Ishikawa (cell line): ENCODE measurements at regions not wholly inside any gene's neighbourhood (a gene's known extent, or its start where the extent isn't known, plus 50 kb on each side); places are given as distances from the start of the nearest gene placed in this dataset.

ENCODE experiments used
- CEBPB ChIP-seq: IDR thresholded peaks from 2 replicates; pipeline ENCODE4 v1.6.1; 2012
- CREB1 ChIP-seq: IDR thresholded peaks from 2 replicates; pipeline ENCODE4 v1.6.1; 2012; ENCODE audit warnings: low read depth
- EGR1 ChIP-seq: IDR thresholded peaks from 2 replicates; pipeline ENCODE4 v1.6.1; 2012
- EP300 ChIP-seq: IDR thresholded peaks from 2 replicates; pipeline ENCODE4 v1.6.1; 2012; ENCODE audit warnings: borderline replicate concordance
- FOXM1 ChIP-seq: IDR thresholded peaks from 2 replicates; pipeline ENCODE4 v1.6.1; 2012; ENCODE audit warnings: low read depth, borderline replicate concordance
- MAX ChIP-seq: IDR thresholded peaks from 2 replicates; pipeline ENCODE4 v1.6.1; 2012
- NFIC ChIP-seq: IDR thresholded peaks from 2 replicates; pipeline ENCODE4 v1.6.1; 2012
- RAD21 ChIP-seq: IDR thresholded peaks from 2 replicates; pipeline ENCODE4 v1.6.1; 2012; ENCODE audit warnings: low read depth
- REST ChIP-seq: IDR thresholded peaks from 2 replicates; pipeline ENCODE4 v1.6.1; 2012; ENCODE audit warnings: low read depth, mild to moderate bottlenecking
- TAF1 ChIP-seq: IDR thresholded peaks from 2 replicates; pipeline ENCODE4 v1.6.1; 2012; ENCODE audit warnings: low read depth, mild to moderate bottlenecking
- TCF12 ChIP-seq: IDR thresholded peaks from 2 replicates; pipeline ENCODE4 v1.6.1; 2012; ENCODE audit warnings: low read depth
- TEAD4 ChIP-seq: IDR thresholded peaks from 2 replicates; pipeline ENCODE4 v1.6.1; 2012
- USF1 ChIP-seq: IDR thresholded peaks from 2 replicates; pipeline ENCODE4 v1.6.1; 2012
- YY1 ChIP-seq: IDR thresholded peaks from 2 replicates; pipeline ENCODE4 v1.6.1; 2012; ENCODE audit warnings: low read depth
- ZBTB7A ChIP-seq: IDR thresholded peaks from 2 replicates; pipeline ENCODE4 v1.6.1; 2012; ENCODE audit warnings: low read depth

GRCh38 chr22:48081281-48081680 lies 1318.8 kb downstream of the TBC1D22A start:
- TF ChIP-seq EP300 = no peak
- no peak for TF ChIP-seq RAD21
- TF ChIP-seq CREB1 = no peak
- no peak for TF ChIP-seq MAX
- TF ChIP-seq YY1 = no peak
- TF ChIP-seq TEAD4 = no peak

- TF ChIP-seq REST = no peak
- TF ChIP-seq MAX = no peak
- TF ChIP-seq FOXM1 = no peak
- TF ChIP-seq EP300 = no peak
- TF ChIP-seq CREB1 = no peak
Measured at GRCh38 chr22:48080316-48081165, 1318.1 kb downstream of the TBC1D22A start.

GRCh38 chr22:48079505-48080290 lies 1317.2 kb downstream of the TBC1D22A start:
- TF ChIP-seq CREB1 = no peak
- no peak for TF ChIP-seq MAX
- no peak for TF ChIP-seq YY1
- TF ChIP-seq CEBPB = no peak
- no peak for TF ChIP-seq TCF12
- no peak for TF ChIP-seq EGR1
- no peak for TF ChIP-seq USF1
- TF ChIP-seq ZBTB7A = no peak
- no peak for TF ChIP-seq FOXM1
- no peak for TF ChIP-seq RAD21
- TF ChIP-seq EP300 = no peak
- no peak for TF ChIP-seq TAF1
- no peak for TF ChIP-seq REST

- TF ChIP-seq USF1 (no peak), NFIC (no peak), REST (no peak), ZBTB7A (no peak), TEAD4 (no peak), RAD21 (no peak), CEBPB (no peak)
Measured at GRCh38 chr22:48078825-48079224, 1316.4 kb downstream of the TBC1D22A start.
